ENCODE measurements at regions not wholly inside any gene's neighbourhood (a gene's known extent, or its start where the extent isn't known, plus 50 kb on each side); places are given as distances from the start of the nearest gene placed in this dataset.
"Not testable (repeated sequence)": the region's sequence is repeated elsewhere in the genome, so short reads cannot be mapped to it uniquely, and the experiment has no call there.

DNA sequence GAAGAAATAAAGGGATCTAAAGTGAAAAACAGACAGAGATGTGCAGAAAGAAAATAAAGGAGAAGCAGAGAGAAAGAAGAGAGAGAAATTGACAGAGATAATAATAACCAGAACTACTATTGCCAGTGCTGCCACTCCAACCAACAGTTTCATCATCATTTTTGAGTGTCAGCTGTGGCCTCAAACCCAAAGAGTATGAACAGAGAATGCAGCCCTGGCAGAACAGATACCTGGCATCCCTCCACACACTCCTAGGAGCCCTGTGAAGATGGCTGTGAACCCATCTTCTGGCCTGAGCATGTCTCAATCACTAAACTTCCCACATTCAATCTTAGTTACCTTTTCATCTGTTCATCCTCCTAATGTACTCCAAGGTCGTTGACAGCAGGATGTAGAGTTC, 385.8 kb upstream of the NFIA start:
- ChIA-PET POLR2A (no interaction called here), CTCF (no interaction called here)

DNA sequence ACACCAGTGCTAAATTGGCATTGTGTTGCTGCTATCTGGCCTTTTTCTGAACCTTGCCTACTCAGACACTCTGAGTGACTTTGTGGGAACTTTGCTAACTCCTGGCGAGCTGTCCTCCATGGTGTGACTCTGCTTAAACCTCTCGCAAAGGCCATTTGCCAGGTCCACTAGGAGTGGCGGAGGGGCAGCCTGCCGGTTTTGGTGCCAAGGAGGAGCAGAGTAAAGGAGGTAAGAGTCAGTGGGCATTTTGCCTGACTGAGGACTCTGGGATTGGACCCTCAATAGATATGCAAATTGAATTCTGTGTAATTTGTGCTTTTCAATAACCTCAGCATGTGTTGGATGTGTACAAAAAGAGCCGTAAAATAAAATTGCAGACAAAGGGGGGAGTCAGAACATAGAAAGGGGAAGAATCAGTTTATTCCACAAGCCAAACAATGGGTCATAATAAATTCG, 386.6 kb upstream of the NFIA start:
- ChIA-PET POLR2A (no interaction called here), CTCF (no interaction called here)

DNA sequence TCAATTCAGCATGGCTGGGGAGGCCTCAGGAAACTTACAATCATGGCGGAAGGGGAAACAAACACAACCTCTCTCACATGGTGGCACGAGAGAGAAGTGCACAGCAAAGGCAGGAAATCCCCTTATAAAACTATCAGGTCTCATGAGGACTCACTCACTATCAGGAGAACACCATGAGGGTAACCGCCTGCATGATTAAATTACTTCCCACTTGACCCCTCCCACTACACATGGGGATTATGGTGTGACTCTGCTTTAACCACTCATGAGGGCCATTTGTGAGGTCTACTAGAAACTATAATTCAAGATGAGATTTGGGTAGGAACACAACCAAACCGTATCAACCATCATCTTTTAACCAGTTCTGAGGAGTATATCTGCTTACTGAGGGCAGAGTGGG, 387.4 kb upstream of the NFIA start:
- CTCF ChIA-PET, result no interaction called here
- POLR2A ChIA-PET, result no interaction called here

DNA sequence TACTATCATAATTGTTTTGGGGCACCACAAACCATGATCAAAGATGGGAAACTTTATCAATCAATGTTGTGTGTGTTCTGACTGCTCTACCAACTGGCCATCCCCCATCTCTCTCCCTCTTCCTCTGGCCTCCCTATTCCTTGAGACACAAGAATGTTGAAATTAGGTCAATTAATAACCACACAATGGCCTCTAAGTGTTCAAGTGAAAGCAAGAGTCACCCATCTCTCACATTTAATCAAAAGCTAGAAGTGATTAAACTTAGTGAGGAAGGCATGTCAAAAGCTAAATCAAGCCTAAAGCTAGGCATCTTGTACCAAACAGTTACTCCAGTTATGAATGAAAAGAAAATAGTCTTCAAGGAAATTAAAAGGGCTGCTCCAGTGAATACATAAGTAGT, 390.3 kb upstream of the NFIA start:
- ChIA-PET CTCF (no interaction called here), POLR2A (no interaction called here)

DNA sequence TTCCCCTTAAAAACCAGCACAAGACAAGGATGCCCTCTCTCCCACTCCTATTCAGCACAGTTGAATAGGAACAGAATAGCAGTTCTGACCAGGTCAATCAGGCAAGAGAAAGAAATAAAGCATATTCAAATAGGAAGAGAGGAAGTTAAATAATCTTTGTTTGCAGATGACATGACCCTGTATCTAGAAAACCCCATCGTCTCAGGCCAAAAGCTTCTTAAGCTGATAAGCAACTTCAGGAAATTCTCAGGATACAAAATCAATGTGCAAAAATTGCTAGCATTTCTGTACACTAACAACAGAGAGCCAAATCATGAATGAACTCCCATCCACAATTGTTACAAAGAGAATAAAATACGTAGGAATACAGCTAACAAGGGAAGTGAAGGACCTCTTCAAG, 394.1 kb upstream of the NFIA start:
- POLR2A ChIA-PET, result not testable (repeated sequence)

DNA sequence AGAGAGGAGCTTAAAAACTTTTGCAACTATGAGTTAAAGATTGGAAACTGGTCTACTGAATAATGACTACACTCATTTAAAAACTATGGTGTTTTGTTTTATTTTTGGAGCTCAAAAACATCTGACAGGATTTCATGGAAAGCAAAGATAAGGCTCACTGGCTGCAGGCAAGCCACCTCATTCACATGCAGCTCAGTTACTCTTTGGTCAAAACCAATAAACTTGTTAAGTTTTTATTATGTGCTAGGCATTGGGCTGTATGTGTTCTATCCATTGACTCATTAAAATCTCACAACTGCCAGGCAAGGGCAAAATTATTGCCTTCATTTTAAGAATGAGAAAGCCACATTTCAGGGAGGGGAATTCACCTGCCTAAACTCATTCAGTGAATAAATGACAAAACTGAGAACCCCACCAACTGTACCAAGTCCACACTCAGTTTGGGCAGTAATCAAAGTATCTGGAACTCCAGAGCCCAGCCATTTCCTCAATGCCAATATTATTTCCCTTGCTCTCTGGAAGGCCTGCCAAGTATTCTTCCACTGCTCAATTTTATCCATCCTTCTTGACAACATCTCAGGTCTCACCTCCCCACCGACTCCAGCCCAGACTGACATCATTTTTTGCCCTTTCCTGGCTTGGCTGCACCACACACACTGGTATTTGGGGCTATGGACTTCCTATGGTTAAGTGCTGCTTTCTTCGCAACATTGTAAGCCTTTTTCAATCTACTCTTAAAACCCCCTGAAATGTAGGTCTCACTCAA, 401.1 kb upstream of the NFIA start:
- ChIA-PET POLR2A (no interaction called here), CTCF (no interaction called here)

More for the DNA sequence above, 394.1 kb upstream of the NFIA start:
- CTCF ChIA-PET, result not testable (repeated sequence)

DNA sequence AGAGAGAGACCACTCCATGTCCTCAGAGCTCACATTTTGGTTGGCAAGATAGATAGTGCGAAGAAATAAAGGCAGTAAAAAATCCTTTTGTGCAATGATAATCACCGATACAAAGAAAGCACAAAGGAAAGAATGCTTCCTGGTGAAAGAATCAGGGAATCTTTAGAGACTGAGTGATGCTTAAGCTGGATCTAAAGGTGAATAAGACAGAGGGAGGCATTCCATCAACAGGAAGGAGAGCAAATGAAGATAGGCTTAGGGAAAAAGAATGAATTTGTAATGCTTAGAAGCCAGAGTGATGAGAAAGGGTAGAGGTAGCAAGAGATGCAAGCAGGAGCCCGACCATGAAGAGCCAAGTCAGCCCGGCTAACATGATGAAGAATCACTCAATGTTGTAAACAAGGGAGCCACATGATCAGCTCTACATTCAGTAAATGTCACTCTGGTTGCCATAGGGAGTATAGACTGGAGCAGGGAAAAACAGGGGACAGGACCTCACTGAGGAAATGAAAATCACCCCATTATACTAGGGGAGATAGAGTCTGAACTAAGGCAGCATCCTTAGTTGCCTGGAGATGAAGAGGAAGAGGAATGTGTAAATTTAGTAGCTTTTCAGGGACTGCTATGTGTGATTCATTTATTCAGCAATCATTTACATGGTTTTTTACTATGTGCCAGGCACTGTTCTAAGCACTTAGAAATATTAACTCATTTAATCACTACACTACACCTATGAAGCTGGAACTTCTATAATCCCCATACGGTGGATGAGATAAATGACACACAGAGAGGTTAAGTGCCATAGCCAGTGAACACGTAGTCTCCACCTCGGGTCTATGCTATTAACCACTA, 402.6 kb upstream of the NFIA start:
- POLR2A ChIA-PET, result no interaction called here
- CTCF ChIA-PET, result no interaction called here

DNA sequence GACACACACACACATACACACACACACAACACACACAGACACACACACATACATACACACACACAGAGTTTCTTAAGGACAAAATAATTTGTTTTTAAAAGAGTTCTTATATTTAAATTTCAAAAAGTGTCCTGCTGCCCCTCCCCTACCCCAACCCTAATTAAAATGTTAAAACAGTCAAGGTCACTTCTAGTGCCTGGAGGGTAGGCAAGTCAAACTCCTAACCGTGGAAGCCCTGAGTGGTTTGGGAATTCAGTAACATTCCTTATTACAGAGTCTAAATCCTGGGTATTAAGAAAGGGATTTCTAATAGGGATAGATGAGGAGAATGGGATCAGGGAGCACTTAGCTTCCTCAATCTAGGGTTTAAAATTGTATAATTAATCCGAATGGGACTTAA, 403.6 kb upstream of the NFIA start:
- ChIA-PET POLR2A (no interaction called here), CTCF (no interaction called here)

DNA sequence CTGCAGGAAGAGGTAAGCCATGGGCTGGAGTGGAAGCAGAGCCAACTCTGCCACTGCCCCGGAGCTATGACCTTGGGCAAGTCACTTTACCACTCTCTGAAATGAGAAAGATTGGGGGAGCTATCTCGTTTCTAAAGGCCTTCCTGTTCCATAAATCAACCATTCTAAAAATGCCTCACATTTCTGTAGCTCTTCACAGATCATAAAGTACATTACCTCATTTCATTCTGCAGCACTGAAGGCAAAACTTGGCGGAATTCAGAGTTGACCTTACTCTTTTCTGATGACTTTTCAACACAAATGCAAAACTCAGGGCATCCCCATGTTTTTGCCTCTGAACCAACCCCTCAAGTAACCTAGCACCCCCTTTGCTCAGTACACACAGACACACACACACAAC, 404.0 kb upstream of the NFIA start:
- POLR2A ChIA-PET, result no interaction called here
- CTCF ChIA-PET, result no interaction called here

DNA sequence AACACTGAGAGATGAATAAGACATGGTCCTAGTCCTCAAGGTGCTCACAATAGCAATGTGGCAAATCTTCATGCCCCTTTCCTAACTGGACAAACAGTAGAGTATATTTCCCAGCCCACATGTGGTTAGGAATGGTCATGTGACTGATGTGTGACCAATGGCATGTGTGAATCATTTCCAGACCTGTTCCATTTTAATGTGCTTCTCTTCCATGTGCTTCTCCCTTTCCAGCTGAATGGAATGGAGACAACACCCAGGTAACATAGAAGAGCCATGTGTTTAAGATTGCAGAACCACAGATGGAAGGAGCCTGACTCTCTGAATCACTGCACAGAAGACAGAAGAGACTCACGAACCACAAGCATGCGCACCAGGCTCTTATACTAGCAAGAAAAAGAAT, 409.9 kb upstream of the NFIA start:
- CTCF ChIA-PET, result no interaction called here

DNA sequence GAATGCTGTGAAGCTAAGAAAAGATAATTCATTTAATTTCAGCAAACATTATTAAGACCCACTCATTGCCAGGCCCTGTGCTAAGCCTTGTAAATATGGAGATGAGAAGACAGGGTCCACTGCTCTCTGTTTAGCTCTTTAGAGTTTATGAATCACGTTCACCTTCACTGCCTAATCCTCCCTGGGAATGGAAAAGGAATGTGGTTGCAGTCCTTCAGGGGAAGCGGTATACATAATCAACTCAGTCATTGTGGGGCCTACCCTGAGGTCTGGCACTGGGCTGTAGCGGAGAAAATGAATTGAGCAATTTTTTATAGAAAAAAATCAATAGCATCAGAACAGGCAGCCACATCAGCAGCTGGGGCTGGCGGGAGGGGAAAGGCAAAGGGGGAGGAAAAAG, 412.1 kb upstream of the NFIA start:
- CTCF ChIA-PET, result no interaction called here
- POLR2A ChIA-PET, result no interaction called here

More for the DNA sequence above, 409.9 kb upstream of the NFIA start:
- POLR2A ChIA-PET, result no interaction called here

DNA sequence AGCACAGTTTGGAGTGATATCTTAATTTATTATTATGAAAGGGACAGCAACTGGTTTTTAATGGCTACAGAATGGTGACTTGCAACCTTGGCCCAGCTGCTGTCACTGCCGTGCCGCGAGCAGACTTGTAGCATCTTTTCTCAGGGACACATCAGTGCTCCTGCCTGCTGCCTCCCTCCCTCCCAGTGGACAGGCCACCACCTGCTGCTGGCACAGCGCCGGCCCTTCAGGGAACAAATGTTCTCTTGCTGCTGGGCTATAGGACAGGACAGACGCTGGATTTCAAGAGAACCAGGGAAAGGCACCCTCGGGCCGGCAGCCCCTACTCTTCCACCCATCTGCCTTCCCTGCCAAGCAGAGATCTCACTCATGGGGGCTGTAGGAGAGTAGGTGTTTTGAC, 413.8 kb upstream of the NFIA start:
- POLR2A ChIA-PET, result no interaction called here
- CTCF ChIA-PET, result no interaction called here

DNA sequence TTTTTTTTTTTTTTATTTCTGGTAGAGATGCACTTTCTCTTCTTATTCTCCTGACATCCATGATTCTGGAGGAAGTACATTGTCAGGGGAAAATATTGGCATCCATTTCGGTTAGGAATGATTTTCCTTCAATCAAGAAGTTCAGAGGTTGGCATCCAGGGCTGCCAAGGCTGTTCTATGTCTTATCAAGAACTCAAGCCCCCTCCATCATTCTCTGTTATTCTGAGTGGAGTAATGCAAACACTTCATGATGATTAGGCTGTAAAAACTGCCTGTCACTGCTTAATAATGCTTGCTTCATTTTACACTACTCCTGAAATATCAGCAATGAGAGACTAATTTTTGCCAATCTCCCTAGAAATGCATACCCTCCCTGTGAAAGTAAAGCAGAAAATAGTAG, 417.1 kb upstream of the NFIA start:
- POLR2A ChIA-PET, result no interaction called here
- CTCF ChIA-PET, result no interaction called here

DNA sequence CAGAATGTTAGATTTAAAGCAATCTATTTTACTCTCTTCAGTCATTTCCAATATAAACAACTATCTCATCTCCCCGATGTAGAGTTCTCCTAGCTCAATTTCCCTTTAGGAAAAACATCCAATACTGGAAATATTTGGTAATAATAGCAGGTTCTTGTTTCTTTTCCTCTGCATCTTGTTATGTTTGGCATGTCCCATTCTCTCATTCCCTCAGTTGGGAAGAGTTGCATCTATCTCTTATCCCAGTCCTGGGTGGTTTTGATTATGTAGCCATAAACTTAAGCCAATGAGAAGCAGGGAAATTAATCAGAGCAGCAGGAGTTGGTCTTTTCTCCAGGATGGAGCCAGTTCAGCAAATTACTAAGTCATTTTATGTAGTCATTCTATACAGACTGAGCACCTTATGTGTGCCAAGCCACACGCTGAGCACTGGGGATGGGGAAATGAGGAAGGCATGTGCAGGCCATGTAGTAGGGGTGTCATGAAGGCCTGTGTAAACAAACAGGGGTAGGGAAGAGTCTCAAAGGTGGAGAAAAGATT, 418.2 kb upstream of the NFIA start:
- POLR2A ChIA-PET, result no interaction called here
- CTCF ChIA-PET, result no interaction called here

DNA sequence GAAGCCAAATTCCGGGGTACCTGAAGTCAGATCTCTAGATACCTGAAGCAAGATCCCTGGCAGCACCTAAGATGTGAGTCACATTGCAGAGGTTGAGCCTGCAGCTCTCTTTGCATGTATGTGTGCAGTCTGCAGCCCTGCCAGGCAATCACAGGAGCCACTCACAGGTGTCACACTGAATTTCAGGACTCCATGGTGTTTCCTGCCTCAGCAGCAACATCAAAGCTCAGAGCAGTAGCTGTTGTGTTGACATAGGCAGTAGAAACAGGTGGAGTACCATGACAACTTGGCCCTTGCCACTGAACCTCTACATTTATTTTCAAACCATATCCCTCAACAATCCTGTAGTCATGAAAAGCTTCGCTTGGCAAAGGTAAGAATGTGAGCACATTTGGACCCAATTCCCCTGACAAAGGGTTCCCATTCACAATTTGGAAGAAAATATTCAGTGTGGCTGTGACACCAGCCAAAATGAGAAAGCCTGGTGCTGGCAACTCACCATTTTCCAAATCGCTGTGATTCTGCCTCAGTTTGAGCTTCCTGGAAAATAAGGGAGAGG, 419.8 kb upstream of the NFIA start:
- CTCF ChIA-PET, result no interaction called here

DNA sequence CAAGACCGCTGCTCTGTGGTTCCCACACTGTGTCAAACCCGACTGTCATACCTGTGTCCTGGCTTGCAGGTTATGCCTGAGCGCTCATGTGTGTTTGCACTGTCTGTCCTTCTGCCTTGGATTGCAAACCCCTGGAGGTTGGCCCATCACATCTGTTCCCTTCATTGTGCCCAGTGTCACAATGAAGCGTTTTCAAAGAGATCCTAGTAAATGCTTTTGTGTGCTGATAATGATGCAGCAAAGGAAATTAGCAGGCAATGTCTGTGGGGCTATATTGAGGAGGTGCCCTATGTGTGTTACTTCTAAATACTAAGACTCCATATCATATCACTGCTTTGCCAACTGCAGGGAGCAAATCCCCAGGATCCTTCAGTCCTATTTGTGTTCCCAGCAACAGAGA, 424.4 kb upstream of the NFIA start:
- CTCF ChIA-PET, result no interaction called here
- POLR2A ChIA-PET, result no interaction called here

More for the DNA sequence above, 419.8 kb upstream of the NFIA start:
- POLR2A ChIA-PET, result no interaction called here

DNA sequence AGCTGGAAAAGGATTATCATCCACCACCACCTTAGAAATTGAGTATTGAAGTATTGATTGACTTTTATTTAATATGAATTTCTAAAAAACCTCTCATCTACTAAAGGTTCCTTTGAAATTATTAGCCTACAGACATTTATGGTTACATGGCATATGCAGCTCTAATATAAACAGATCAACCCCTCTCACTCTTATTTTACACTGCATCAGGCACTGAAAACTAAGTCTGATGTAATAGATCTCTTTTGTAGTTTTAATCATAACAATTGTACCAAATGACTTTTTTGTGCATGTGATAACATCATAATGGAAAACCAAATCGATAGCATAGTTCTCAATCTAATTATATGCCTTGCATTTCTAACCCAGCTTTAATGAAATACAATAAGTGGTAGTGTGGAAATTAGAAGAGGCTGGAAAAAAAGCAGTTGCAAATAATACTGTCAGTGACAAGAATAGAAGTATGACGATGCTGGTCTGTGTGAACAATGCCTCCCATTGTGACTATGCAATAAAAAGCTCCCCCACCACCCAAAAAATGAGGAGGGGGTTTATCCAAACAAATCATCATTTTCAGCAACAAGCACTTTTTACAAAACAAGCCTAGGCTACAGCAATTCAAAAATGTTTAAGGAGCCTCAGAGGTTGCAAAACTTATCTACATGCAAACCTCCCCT, 426.5 kb upstream of the NFIA start:
- CTCF ChIA-PET, result interaction anchor here (0.7 kb wide), 1 partner anchor 708 kb away, joined by 3 read pairs; no protein-coding TSS in a partner anchor
- POLR2A ChIA-PET, result no interaction called here

DNA sequence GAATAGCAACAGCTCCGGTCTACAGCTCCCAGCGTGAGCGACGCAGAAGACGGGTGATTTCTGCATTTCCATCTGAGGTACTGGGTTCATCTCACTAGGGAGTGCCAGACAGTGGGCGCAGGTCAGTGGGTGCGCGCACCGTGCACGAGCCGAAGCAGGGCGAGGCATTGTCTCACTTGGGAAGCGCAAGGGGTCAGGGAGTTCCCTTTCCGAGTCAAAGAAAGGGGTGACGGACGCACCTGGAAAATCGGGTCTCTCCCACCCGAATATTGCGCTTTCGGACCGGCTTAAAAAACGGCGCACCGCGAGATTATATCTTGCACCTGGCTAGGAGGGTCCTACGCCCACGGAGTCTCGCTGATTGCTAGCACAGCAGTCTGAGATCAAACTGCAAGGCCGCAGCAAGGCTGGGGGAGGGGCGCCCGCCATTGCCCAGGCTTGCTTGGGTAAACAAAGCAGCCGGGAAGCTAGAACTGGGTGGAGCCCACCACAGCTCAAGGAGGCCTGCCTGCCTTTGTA, 442.3 kb upstream of the NFIA start:
- CTCF ChIA-PET, POLR2A ChIA-PET: not testable (repeated sequence)

DNA sequence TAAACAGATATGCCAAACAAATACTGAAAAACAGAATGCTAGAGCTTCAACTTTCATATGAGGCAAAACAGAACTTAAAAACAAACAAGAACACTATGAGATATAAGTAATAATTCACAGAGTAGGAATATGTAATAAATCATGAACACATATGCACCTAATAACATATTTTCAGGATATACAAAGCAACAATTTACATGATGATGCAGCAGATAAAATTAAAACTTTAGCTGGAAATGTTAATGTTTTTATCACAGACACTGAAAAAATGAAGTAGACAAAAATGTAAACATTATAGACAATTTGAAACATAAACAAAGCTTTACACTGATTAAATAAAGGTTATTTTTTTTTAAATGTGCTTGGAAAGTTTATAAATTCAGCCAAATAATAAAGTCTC, 443.1 kb upstream of the NFIA start:
- POLR2A ChIA-PET, result no interaction called here
- CTCF ChIA-PET, result no interaction called here

DNA sequence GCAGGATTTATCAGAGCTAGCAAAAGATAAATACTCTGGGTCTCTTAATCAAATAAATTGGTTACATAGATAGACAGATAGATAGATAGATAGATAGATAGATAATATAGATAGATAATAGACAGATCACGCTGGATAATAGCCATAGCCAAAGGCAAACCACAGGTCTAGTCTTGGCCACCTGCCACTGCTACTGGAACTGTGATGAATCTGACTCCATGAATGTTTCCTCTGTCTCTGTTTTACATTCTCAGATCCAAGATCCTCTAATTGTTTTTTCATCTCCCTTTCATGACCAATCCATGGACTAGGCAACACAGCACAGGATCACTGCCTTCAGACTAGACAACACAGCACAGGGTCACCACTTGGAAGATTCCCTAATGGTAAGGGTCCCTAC, 444.7 kb upstream of the NFIA start:
- ChIA-PET POLR2A (no interaction called here), CTCF (no interaction called here)
